ENCODE measurements at regions not wholly inside any gene's neighbourhood (a gene's known extent, or its start where the extent isn't known, plus 50 kb on each side); places are given as distances from the start of the nearest gene placed in this dataset.
"Not testable (repeated sequence)": the region's sequence is repeated elsewhere in the genome, so short reads cannot be mapped to it uniquely, and the experiment has no call there.

DNA sequence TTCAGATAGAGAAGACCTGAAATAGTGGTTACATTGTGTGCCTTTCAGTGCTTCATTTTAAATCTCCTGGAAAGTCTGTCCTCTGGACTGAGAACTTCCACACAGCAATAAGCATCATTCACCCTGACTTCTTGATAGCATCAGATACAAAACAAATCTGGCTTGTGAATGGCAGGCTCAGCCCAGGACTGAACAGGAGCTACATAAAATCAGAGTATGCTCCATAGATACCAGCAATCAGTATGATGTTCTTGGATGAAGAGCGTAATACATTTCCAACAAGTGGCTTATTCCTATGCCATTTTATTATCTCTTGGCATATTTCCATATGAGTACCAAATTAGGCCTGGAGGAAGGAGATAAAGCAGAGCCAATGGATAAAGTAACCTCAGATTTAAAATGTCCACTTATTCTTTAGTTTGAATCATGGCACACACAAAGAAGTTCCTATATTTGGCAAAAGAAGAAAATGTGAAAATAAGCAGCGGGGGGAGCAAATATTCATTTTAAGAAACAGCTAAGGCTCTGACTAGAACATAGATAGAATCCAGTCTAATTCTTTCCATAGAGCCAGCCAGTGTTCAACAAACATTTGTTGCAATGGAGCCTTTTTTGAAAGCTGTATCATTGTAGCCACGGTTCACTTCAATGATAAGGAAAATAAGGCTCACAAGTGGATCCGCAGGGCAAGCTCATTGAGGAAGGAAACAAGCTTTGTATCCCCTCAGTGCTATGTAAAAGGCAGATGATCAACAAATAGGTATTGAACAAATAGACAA is 230.8 kb upstream of the CHAC2 start:
- DNase-seq = peak; percentile 32

DNA sequence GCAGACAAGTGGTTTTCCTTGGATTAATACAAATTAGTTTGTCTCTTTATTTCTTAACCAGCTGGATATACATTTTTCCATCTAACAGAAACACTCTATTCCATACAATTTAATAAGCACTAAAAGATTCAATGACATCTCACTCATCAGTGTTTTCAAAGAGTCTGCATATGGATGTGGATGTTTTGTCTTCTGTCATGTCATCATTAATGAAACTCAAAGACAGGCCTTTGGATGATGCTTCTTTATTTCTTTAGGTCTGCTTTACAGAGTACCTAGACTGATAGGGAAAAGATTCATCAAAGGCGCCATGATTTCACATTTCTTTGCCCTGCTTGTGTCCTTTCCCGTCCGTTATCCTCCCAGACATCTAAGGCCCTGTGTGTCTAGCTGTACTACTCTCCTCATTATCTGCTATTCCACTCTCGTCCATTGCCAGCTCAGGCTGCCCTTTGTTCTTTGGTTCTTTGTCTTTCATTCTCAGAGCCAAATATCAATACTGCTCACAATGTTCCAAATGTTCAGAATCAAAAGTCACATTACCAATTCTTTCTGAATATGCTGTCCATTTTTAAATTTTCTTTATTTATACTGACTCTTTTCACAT is 232.3 kb upstream of the CHAC2 start:
- no peak for DNase-seq

DNA sequence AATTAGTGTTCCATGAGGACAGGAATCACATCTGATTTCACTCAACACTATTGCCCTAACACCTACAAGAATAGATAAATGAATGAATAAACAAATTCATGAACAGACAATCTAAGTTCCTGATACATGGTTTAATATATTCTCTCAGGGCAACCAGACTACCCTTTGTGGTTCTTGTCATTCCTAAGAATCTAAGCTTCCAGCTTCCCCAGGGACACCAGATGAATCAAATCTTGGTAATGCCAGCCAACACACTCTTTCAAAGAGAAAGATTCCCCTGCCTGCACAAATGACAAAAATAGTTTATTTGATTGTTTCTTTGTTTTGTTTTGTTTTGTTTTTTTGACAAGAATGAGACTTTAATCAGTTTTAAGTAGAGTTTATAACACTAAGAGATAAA is 237.5 kb upstream of the CHAC2 start:
- DNase-seq = no peak

DNA sequence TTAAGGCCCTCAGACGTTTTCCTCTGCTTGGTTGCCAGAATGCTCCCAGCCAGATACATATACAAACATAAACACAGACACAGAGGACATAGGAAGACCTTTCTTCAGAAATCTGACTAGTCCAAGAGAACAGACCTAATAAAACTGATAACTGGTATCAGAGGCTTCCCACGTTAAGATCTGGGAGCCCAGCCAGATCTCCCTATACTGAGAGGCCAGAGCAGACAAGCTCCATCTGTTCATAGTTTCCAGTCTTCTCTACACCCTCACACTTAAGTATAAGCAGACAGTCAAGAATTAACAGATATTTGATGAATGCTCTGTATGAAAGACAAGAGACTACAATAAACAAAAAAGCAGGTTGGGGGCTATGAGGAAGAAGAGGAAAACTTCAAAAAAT is 240.5 kb upstream of the CHAC2 start:
- DNase-seq = no peak

DNA sequence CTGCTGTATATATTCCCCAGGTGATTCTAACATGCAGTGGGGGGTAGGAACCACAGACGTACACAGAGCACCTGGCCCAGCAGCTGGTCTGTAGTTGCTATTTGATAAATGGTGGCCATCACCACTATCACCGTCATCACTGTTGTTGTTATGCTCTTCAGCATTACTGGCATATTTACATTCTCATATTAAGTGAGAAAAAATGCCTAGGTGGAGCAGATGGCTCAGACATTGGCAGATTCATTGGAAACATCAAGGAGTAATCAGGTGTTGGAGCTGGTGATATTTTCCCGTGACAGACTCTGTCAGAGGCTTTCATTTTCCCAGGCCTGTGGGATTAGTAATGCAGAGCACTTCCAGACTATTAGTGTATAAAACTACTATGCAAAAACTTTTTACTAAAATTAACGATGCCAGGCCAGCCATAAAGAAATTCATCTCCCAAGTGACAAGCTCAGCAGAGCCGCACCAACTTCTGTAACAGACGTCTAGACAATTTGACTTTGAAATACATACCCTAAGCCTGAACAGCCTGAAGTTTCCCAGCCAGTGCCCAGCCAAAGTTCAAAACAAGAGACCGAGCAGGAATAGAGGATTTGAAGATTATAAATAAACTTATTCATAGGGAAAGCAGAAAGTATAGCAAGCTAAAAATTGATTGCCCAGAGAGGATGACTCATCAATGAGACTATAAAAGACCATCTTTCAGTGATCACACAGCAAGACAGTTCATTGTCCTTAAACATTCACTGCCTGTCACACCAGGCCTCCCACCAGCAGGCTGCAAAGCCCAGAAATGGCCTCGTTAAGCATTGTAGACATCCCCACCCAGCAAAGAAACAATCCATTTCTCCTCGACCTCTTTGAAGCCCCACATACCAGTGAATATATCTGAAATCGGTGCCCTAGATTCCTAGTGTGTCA is 247.4 kb upstream of the CHAC2 start:
- peak; percentile 78 for DNase-seq

DNA sequence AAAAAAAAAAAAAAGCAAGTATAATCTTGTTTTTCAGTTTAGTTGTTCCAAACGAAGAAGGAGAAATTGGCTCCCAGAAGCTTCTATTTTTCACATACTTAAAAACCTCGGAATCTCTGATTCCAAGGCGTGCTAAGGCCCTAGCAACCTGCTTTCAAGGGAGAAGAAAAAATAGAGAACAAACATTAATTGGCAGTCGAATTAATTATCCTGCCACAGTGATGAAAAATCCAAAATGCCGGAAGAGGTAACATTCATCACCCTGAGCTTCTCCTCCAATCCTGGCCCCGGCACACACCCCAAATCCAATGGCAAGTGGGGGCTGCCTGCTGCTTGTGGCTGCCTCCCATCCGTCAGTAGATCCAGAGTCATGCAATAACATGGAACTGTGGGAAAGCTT is 250.2 kb upstream of the CHAC2 start:
- DNase-seq = no peak

DNA sequence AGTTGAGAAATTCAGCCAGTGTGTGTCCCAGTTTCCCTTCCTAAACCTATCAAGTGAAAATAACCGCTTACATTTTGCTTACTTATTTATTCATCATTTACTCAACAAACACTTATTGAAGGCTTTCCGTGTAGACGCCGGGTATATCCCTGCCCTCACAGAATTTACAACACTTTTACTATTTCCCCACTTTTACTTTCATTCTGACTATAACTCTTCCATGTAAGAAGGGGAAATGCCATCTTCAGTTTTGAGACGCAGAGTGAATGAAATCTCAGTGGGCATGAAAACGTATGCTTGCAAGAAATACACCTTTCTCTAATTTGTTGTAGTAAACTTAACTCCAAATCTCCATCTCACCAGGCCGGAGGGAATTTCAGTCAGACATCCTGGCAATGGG is 251.0 kb upstream of the CHAC2 start:
- DNase-seq = no peak

DNA sequence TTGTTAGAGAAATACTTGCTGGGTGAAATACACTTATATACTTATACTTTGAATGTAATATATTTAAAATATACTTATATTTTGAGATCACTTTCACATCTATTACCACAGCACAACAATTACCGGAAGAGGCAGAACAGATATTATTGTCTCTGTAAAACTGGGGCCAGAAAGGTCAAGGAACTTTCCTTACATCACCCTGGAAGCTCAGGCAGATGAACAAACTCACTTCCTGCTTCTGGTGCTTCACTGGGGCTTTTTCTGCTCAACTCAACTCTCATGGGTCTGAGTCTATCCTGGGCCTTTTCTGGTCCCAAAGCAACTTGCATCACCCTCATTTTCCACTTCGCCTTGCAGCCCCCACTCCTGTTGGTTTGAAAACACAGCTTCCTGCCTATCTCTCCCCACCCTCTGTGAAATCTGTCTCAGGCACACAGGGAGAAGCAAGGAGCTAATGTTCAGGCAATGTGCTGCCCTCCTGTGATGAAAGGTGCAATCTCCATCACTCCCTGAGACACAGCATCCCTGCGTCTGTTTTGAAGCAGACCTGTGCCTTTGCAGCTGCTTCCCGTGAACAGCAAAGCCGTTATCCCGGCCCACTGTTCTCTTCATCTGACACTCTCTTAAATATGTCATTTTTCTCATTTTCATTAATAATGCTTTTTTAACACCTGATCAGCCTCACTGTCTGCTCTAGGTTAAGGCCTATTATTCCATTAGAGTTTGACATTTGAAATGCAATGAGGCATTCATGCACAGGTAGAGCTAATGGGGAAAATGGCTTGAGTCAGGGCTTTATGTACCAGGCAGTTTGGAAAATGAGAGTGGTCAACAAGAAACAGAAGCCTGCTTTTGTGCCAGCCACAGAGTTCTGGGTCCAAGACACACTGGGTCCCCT is 251.9 kb upstream of the CHAC2 start:
- no peak for DNase-seq

DNA sequence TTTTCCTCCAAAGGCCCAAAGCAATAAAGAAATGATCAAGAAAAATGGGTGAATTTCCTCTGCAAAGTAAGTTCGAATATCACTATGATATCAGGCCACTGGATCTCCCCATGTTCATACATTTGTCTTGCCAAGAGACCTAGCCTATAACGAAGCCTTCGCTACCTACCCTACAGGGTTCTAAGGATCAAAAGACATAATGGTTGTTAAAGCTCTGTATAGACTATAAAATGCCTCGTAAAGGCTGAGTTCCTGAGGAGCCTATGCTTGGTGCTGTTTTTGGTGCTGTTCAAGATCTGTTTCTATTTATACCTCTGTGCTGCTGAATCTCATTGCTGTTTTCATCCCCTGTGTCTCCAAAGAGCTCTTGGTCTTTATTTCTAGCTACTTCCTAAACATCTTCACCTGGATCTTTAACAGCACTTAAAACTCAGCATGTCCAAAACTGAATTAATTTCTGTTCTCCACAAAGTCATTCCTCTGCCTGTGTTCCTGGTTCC is 254.4 kb upstream of the CHAC2 start:
- DNase-seq = no peak

DNA sequence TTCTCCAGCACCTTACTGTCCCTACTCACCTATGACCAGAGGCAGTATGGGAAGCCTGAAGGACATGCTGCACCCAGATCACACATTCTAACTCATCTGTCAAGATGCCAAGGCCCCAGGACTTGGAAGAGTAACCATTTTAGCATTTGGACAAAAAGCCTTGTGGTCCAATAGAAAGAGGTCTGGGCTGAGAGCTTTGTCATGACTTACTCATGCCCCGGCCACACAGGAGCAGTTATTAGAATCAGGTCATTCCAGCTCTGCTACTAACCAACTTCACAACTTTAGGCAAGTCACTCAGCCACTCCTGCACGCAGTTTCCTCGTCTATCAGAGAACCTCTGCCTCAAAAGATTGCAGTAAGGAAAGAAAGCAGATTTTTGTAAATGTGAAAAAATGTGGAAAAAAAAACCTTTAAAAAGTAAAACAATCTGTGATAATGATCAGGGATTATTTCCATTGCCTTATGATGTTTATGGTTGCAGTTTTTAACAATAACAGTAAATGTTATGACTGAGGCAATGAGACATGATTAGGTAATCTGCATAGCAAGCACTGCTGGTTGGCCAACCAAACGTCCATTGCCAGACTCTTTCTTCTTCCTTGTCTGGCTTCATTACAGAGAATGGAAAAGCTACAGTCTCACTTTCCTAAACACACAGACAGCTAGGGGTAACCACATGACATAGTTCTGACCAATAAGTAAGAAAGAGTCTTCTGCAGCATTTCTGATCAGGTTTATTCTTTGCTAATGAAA is 255.4 kb upstream of the CHAC2 start:
- DNase-seq = no peak

DNA sequence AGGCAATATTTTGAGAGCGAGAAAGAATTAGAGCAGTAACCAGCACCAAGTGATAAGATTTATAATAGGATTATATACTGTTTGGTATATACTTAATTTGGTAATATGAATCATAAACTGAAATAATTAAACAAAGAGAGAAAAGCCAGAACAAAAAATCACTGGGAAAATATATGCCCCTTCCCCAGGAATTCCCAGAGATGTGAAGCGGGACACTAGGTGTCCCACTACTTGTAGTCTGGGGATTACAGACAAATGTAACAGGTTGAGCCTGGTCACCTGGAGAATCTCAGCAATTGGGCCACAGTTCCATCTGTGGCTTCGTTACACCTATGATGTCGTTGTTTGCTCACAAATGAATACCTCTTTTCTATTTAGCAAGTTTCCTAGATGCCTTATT is 256.1 kb upstream of the CHAC2 start:
- no peak for DNase-seq

DNA sequence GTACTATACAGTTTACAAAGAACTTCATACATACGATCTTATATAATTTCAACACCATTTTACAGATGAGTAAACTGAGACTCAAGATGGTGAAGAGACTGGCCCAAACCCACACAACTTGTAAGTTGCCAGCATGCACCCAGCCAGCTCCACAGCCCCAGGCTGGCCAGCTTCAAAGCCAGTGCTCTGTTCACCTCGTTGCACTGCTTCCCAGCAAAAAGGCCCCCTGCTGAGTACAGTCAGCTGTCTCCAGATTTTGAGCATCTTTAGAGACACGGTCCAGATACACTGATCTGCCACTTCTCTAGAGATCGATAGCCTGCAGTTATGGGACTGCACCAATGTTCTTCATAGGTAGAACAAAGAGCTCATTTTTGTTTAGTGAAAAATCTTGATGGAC is 257.2 kb upstream of the CHAC2 start:
- DNase-seq = no peak

DNA sequence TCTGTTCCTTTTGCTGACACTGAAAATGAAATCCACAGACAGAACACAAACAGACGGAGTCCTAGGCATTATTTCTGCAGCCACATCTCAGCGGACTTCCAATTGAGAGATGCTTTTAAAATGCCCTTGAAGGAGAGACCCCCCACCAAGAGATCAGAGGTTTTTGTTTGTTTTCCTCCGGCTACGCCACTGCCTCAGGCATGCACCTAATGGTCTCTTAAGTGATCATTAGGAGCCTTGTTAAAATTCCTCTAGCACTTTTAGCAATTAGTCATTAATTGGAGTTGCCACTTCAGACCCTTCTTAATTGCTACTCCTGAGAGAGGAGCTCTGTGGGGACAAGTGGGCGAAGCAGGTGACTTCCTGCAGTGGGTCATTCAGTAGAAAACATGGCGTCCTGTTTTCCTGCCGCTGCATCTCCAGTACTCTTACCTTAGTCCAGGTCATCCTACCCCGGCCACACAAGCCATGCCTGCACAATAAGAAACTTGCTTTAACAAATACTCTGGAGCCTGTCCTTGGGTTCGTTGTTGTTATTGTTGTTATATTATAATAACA is 257.7 kb upstream of the CHAC2 start:
- peak; percentile 93 for DNase-seq

DNA sequence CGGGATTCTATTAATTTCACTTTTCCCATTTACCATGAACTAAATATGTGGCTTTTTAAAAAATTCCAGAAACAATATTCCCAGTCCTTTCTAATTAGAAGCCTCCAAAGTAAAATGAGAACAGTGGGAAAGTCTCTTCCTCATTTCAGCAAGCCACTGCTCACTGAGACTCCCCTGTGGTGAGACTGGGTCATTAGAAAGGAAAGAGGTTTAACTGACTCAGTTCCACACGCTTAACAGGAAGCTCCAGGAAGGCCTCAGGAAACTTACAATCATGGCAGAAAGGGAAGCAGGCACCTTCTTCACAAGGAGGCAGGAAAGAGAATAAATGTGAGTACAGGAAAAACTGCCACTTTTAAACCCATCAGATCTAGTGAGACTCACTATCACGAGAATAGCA is 258.9 kb upstream of the CHAC2 start:
- no peak for DNase-seq

DNA sequence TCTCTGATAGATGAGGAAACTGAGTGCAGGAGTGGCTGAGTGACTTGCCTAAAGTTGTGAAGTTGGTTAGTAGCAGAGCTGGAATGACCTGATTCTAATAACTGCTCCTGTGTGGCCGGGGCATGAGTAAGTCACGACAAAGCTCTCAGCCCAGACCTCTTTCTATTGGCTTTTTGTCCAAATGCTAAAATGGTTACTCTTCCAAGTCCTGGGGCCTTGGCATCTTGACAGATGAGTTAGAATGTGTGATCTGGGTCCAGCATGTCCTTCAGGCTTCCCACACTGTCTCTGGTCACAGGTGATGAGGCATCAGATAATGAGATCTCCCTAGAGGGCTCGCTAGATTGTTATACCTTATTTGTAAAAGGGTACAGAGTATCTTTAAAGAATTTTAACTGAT is 260.5 kb upstream of the CHAC2 start:
- not testable (repeated sequence) for DNase-seq

DNA sequence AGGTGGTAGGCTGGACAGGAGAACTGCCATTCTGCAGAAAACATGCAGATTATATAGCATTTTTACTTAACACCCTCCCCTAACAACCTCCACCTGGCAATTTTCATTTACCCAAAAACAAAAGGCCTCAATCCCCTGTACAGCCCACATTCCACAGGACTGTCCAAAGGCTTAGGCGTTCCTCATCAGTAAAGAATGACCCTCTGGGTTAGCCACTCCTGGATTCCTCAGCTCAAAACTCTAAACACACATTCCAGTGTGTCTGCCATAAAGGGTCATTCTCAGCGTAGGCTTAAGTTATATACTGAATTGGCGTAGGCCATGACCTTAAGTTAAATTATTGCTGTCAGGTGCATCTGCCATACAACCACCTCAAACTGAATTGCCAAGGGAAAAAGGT is 261.8 kb upstream of the CHAC2 start:
- DNase-seq = no peak

DNA sequence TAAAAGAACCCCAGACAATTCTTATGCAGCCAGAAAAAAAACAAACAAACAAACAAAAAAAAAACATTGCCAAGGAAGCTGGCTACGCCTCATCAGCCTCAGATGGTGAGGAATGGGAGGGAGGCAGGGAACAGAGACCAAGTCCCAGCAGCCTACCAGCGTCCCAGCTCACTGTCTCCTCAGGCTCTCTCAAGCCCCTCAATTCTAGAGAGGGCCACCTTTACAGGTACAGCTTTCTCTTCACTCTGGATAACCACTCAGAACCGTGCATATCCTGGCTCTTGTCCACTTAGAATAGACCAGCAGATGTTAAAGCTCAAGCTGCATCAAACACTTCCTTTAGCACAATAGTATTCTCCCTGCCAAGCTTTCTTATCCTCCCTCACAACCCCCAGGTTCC is 263.1 kb upstream of the CHAC2 start:
- no peak for DNase-seq

DNA sequence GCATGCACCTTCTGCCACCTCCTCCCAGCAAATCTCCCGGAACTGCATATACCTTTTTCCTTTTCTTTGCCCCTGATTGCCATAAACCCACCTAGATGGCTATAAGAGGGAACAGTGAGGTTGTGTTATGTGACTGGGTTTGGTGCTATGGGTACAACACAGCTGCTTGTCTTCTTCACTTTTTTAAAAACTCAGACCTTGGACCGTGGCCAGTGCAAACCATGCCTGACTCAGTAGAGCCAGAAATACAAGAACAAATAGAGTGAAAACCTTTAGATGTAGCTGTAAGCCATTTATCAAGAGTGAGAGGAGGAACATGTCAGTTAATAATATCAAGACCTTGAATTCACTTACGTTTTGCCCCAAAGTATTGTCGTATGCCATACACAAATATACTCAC is 267.4 kb upstream of the CHAC2 start:
- DNase-seq = no peak

DNA sequence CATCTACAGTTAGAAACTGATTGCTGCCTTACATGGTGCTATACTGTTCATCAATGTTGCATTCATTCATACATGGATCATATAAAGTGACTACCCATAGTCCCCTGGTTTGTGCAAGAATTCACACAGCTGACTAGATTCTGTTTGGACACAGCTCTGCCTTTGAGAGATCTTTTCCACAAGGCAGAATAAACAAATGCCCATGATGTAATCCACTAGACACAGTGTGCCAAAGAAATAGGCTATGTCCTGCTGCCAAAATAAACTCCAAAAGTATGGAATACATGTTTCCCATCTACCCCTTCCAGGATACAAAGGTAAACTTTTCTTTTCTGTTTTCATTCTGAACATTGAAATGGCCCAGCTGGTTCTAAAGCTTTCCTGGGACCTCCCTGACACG is 269.4 kb upstream of the CHAC2 start:
- DNase-seq = no peak

DNA sequence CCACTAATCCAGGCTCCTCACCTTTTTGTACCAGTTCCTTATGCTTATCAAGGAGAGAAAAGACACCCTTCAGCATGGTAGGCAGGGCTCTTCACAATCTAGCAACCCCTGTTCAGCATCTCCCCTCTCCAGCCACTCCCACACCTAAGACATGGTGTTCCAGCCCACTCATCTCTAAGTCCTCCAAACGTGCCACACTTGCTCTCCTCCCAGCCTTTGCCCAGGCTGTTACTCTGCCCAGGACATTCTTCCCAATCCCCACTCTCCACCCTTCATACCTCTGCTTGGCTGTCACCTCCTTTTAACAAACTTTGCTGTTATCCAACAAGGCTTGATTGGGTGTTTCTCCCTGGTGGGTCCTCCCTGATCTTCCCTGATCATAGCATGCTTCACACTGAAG is 270.6 kb upstream of the CHAC2 start:
- DNase-seq = no peak

DNA sequence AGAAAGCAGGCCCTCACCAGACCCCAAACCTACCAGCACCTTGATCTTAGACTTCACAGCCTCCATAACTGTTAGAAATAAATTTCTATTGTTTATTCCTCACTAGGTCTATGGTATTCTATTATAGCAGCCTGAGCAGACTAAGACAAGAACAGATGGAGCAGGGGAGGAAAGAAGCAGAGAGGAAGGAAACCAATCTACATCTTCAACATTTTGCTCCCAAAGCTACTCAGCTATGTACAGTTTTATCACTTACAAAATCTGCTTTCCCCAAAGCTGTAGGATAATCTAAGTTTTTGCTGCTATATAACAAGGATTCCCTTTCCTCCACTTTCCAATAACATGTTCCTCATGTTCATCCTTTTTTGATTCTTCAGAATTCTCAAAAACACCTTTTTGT is 274.4 kb upstream of the CHAC2 start:
- no peak for DNase-seq

DNA sequence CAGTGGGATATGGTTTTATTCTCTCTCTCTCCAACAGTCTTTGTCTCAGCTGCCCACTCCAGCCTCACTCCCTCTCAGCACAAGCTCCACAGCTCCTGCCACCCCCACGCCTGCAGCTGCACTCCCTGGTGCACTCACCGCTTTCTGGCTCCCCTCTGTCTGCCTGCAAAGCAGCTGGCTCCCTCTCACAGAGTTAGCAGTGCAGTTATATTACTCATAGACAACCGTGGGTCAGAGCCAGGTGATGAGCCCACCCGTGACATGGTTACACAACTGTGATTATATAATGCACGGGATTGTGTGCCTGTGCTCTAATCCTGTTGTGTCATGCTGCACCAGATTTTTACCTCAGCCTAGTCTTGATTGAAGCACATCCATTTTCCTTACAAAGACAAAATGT is 276.9 kb upstream of the CHAC2 start:
- DNase-seq = peak; percentile 78
